Natural killer cell (primary cell): ENCODE measurements at regions not wholly inside any gene's neighbourhood (a gene's known extent, or its start where the extent isn't known, plus 50 kb on each side); places are given as distances from the start of the nearest gene placed in this dataset.

ENCODE experiments used
- ATAC-seq, 3 donors: fragments of 150-1000 bp in 2 of 3; fragments of 200-7000 bp in 1 of 3; cut with Tn5 transposase; 1 replicate in 1 of 3; 2 replicates in 2 of 3; pipeline ENCODE4 v1.10.0; 2021; ENCODE audit warnings: mild to moderate bottlenecking in 2 of 3, moderate library complexity in 2 of 3
- DNase-seq, 2 donors: peaks; one replicate each; pipeline versions ENCODE4 v3.0.0 to v3.0.0-alpha.2; 2013 to 2021; ENCODE audit warnings: mixed read lengths in 1 of 2
- H3K27ac ChIP-seq: one replicate; pipeline ENCODE4 v1.5.1; 2013; ENCODE audit warnings: mild to moderate bottlenecking, low read length
- H3K27me3 ChIP-seq: one replicate; pipeline ENCODE4 v1.6.1; 2013; ENCODE audit warnings: low read length; ENCODE audit not compliant: control insufficient read depth, insufficient read depth
- H3K36me3 ChIP-seq: one replicate; pipeline ENCODE4 v1.6.1; 2013; ENCODE audit warnings: low read length; ENCODE audit not compliant: control insufficient read depth, insufficient read depth
- H3K4me1 ChIP-seq: one replicate; pipeline ENCODE4 v1.6.1; 2013; ENCODE audit warnings: low read length; ENCODE audit not compliant: control insufficient read depth, insufficient read depth
- H3K4me3 ChIP-seq: one replicate; pipeline ENCODE4 v1.5.1; 2013; ENCODE audit warnings: low read length
- H3K9me3 ChIP-seq: one replicate; pipeline ENCODE4 v1.6.1; 2013; ENCODE audit warnings: low read length; ENCODE audit not compliant: control insufficient read depth, insufficient read depth
- H3K27ac Mint-ChIP-seq, 2 donors: one replicate each; pipeline ENCODE4 v1.8.0; 2022; ENCODE audit warnings: mild to moderate bottlenecking in 2 of 2, mixed read lengths in 2 of 2, moderate library complexity in 1 of 2
- H3K27me3 Mint-ChIP-seq, 2 donors: one replicate each; pipeline ENCODE4 v1.8.0; 2022; ENCODE audit warnings: low read depth in 2 of 2, mixed read lengths in 2 of 2
- H3K36me3 Mint-ChIP-seq: one replicate; pipeline ENCODE4 v1.8.0; 2022; ENCODE audit warnings: mixed read lengths
- H3K4me1 Mint-ChIP-seq, 2 donors: one replicate each; pipeline ENCODE4 v1.8.0; 2022; ENCODE audit warnings: mixed read lengths in 2 of 2
- H3K4me3 Mint-ChIP-seq: one replicate; pipeline ENCODE4 v1.8.0; 2022; ENCODE audit warnings: mild to moderate bottlenecking, moderate library complexity, mixed read lengths
- H3K9me3 Mint-ChIP-seq, 2 donors: one replicate each; pipeline ENCODE4 v1.8.0; 2022; ENCODE audit warnings: mixed read lengths in 2 of 2
- WGBS: methylation state at CpG from one replicate; pipeline ENCODE4 v1.1.7; 2013; ENCODE audit warnings: missing lambda C conversion rate; ENCODE audit not compliant: insufficient coverage; 5-methylcytosine and 5-hydroxymethylcytosine counted together
- intact Hi-C: fragments of 100-400 bp; cut with micrococcal nuclease; formaldehyde crosslinking; loops from one replicate; pipeline ENCODE4 v1.14.2; 2022
- TF ChIP-seq, protein P1 (sequence below): fragments of 200-600 bp; IDR thresholded peaks from one replicate; pipeline ENCODE4 v1.8.0; 2022; ENCODE audit warnings: antibody characterized with exemption

DNA sequence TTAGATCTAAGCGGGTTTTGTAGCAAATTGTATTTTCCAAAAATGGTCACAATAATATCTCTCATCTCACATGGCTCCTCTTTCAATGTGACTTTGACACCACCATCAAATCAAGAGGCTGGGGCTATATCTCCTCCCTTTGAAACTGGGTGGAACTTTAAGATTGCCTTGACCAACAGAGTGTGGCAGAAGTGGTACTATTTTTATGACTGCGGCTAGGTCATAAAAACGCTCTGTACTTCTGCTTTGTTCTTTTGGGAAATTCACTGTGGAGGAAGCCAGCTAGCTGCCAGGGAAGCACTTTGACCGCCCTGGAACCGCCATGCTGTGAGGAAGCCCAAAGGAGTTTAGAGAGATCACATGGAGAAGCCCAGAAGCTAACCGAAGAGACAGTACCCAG is 50.7 kb upstream of the ACOT11 start:
- intact Hi-C loops = loop anchor here (5.0 kb wide), 1 partner anchor 315 kb away; no protein-coding TSS in a partner anchor
- Mint-ChIP-seq H3K27me3 (peaks cover 29 to 64% of the 10 kb centered on the region in 2 donors), H3K36me3 (no peaks in the 10 kb centered on the region), H3K27ac (no peak overlapping the region), H3K4me3 (no peak overlapping the region), H3K4me1 (peaks cover 0 to 10% of the 10 kb centered on the region in 2 donors), H3K9me3 (no peaks in the 10 kb centered on the region)
- ATAC-seq (no peak), DNase-seq (no peak)
- Histone ChIP-seq H3K36me3 (no peaks in the 10 kb centered on the region), H3K9me3 (no peaks in the 10 kb centered on the region), H3K27ac (no peak overlapping the region), H3K4me3 (no peak overlapping the region), H3K27me3 (peaks cover 15% of the 10 kb centered on the region), H3K4me1 (peaks cover 14% of the 10 kb centered on the region)
- TF ChIP-seq, protein P1, sequence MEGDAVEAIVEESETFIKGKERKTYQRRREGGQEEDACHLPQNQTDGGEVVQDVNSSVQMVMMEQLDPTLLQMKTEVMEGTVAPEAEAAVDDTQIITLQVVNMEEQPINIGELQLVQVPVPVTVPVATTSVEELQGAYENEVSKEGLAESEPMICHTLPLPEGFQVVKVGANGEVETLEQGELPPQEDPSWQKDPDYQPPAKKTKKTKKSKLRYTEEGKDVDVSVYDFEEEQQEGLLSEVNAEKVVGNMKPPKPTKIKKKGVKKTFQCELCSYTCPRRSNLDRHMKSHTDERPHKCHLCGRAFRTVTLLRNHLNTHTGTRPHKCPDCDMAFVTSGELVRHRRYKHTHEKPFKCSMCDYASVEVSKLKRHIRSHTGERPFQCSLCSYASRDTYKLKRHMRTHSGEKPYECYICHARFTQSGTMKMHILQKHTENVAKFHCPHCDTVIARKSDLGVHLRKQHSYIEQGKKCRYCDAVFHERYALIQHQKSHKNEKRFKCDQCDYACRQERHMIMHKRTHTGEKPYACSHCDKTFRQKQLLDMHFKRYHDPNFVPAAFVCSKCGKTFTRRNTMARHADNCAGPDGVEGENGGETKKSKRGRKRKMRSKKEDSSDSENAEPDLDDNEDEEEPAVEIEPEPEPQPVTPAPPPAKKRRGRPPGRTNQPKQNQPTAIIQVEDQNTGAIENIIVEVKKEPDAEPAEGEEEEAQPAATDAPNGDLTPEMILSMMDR = no peak
- 71% methylated on average over 5 of the region's 6 CpGs for WGBS

DNA sequence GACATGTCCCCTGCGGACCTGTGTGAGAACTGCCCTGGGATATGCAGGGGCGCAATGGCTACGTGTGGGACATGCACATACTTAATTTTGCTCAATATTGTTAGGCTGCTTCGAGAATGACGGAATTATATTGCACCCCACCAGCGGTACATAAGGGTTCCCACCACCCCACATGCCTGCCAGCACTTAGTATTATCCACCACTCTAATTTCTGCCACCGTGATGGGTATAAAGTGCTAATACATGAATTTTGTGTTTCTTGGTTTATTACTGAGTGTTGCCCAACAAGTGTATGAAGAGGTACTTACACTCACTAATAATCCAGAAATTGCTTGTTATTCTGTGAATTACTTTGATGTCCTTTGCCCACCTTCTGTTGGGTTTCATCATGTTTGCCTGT is 52.1 kb upstream of the ACOT11 start:
- H3K4me1 Mint-ChIP-seq = peaks cover 0 to 10% of the 10 kb centered on the region in 2 donors
- intact Hi-C loops = loop anchor here (5.0 kb wide), 1 partner anchor 316 kb away; no protein-coding TSS in a partner anchor
- no peak overlapping the region for H3K4me3 ChIP-seq
- H3K36me3 Mint-ChIP-seq = no peaks in the 10 kb centered on the region
- peaks cover 19% of the 10 kb centered on the region for H3K27me3 ChIP-seq
- H3K9me3 ChIP-seq = no peaks in the 10 kb centered on the region
- no peak overlapping the region for H3K27ac ChIP-seq
- ATAC-seq (no peak), DNase-seq (no peak)
- no peaks in the 10 kb centered on the region for H3K9me3 Mint-ChIP-seq
- 93% methylated on average over 6 of the region's 7 CpGs for WGBS
- peaks cover 14% of the 10 kb centered on the region for H3K4me1 ChIP-seq
- no peak overlapping the region for H3K27ac Mint-ChIP-seq
- TF ChIP-seq, protein P1 = no peak
- H3K27me3 Mint-ChIP-seq = peaks cover 28 to 61% of the 10 kb centered on the region in 2 donors
- H3K4me3 Mint-ChIP-seq = no peak overlapping the region
- no peaks in the 10 kb centered on the region for H3K36me3 ChIP-seq

DNA sequence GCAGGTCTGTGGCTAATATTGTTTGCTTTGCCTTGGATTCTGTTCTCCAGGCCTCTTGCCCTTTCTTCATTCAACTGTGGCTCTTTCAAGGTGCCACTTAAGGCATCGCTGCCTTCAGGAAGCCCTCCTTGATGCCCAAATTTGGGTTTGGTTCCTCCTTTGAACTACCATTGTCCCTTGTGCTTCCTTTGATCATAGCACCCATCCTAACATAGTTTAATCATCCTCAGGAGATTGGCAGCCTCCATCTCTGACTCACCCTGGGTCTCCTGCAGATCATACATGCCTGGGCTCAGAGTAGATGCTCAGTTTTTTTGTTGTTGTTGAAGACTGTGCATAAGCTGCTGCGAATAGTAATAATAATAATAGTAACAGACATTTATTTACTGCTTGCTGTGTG is 54.4 kb upstream of the ACOT11 start:
- no peak for DNase-seq
- ATAC-seq = no peak
- TF ChIP-seq, protein P1 = no peak
- intact Hi-C loops = no loop called here
- Histone ChIP-seq H3K27me3 (peaks cover 8% of the 10 kb centered on the region), H3K4me3 (no peak overlapping the region), H3K36me3 (no peaks in the 10 kb centered on the region), H3K27ac (no peak overlapping the region), H3K4me1 (peaks cover 8% of the 10 kb centered on the region), H3K9me3 (no peaks in the 10 kb centered on the region)
- Mint-ChIP-seq H3K27ac (no peak overlapping the region), H3K36me3 (no peaks in the 10 kb centered on the region), H3K9me3 (no peaks in the 10 kb centered on the region), H3K4me1 (peaks cover 4 to 9% of the 10 kb centered on the region in 2 donors), H3K27me3 (peaks cover 24 to 59% of the 10 kb centered on the region in 2 donors), H3K4me3 (no peak overlapping the region)
- 65% methylated on average over 1 of the region's 2 CpGs for WGBS
